OCI-LY1 (cell line): ENCODE measurements at regions not wholly inside any gene's neighbourhood (a gene's known extent, or its start where the extent isn't known, plus 50 kb on each side); places are given as distances from the start of the nearest gene placed in this dataset.

Experiments used
- EZH2 ChIP-seq: fragments of 200-600 bp; sonication (generic), shearing (Covaris generic); IDR thresholded peaks from 2 replicates; pipeline ENCODE4 v1.8.0; 2017; ENCODE audit warnings: borderline replicate concordance, mixed run types, mild to moderate bottlenecking, antibody characterized with exemption, low read length, moderate library complexity, mixed read lengths
- TF ChIP-seq, protein P1 (sequence below): fragments of 200-600 bp; sonication (generic), shearing (Covaris generic); IDR thresholded peaks from 2 replicates; pipeline ENCODE4 v1.5.1; 2017; ENCODE audit warnings: mild to moderate bottlenecking, antibody characterized with exemption, low read length, moderate library complexity, mixed read lengths

DNA sequence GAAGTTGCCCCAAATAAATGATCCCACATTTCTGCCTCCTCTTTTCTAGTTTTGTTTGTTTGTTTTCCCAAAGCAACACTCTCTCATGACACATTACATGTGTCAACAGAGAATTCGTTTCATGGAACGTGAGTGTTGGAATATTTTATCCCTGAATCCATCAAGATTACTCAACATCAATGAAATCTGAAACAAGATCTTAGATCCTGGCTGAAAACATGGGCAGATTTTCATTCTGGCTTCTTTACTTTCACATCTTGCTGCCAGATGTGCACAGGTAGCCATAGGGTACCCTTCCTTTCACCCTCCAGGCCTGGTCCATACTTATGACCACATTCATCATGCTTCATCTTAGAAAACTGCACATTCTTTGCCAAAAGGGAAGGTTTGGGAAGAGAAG, 347.0 kb downstream of the DOK5 start:
- TF ChIP-seq, protein P1, sequence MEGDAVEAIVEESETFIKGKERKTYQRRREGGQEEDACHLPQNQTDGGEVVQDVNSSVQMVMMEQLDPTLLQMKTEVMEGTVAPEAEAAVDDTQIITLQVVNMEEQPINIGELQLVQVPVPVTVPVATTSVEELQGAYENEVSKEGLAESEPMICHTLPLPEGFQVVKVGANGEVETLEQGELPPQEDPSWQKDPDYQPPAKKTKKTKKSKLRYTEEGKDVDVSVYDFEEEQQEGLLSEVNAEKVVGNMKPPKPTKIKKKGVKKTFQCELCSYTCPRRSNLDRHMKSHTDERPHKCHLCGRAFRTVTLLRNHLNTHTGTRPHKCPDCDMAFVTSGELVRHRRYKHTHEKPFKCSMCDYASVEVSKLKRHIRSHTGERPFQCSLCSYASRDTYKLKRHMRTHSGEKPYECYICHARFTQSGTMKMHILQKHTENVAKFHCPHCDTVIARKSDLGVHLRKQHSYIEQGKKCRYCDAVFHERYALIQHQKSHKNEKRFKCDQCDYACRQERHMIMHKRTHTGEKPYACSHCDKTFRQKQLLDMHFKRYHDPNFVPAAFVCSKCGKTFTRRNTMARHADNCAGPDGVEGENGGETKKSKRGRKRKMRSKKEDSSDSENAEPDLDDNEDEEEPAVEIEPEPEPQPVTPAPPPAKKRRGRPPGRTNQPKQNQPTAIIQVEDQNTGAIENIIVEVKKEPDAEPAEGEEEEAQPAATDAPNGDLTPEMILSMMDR = no peak
- no peak for TF ChIP-seq EZH2
